ENCODE measurements at regions not wholly inside any gene's neighbourhood (a gene's known extent, or its start where the extent isn't known, plus 50 kb on each side); places are given as distances from the start of the nearest gene placed in this dataset.

GRCh38 chr2:128537646-128538045 is 219.0 kb upstream of the HS6ST1 start:
- TF ChIP-seq, protein P1, sequence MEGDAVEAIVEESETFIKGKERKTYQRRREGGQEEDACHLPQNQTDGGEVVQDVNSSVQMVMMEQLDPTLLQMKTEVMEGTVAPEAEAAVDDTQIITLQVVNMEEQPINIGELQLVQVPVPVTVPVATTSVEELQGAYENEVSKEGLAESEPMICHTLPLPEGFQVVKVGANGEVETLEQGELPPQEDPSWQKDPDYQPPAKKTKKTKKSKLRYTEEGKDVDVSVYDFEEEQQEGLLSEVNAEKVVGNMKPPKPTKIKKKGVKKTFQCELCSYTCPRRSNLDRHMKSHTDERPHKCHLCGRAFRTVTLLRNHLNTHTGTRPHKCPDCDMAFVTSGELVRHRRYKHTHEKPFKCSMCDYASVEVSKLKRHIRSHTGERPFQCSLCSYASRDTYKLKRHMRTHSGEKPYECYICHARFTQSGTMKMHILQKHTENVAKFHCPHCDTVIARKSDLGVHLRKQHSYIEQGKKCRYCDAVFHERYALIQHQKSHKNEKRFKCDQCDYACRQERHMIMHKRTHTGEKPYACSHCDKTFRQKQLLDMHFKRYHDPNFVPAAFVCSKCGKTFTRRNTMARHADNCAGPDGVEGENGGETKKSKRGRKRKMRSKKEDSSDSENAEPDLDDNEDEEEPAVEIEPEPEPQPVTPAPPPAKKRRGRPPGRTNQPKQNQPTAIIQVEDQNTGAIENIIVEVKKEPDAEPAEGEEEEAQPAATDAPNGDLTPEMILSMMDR (IDR thresholded peaks at IDR 0.05) = no peak
- TF ChIP-seq POLR2A (IDR thresholded peaks at IDR 0.05) = no peak

Measured in ovary (tissue), 3 donors.